ENCODE measurements at regions not wholly inside any gene's neighbourhood (a gene's known extent, or its start where the extent isn't known, plus 50 kb on each side); places are given as distances from the start of the nearest gene placed in this dataset.
"Not testable (repeated sequence)": the region's sequence is repeated elsewhere in the genome, so short reads cannot be mapped to it uniquely, and the experiment has no call there.

- DNase-seq (ENCODE audit: low read depth): no peak
- TF ChIP-seq CTCF (conservative IDR thresholded peaks at IDR 0.05; ENCODE audit: control insufficient read depth, insufficient read depth, low read depth, low read length): no peak
- H3K4me3 ChIP-seq (ENCODE audit: control insufficient read depth, low read depth, low read length): no peak overlapping the region
Observed at GRCh38 chr12:23140710-23141109, 515.7 kb downstream of the ETNK1 start.

- DNase-seq (ENCODE audit: low read depth): no peak
- TF ChIP-seq CTCF (conservative IDR thresholded peaks at IDR 0.05; ENCODE audit: control insufficient read depth, insufficient read depth, low read depth, low read length): no peak
- H3K4me3 ChIP-seq (ENCODE audit: control insufficient read depth, low read depth, low read length): no peak overlapping the region
Observed at GRCh38 chr12:23141335-23141734, 516.4 kb downstream of the ETNK1 start.

- DNase-seq (ENCODE audit: low read depth); H3K4me3 ChIP-seq (ENCODE audit: control insufficient read depth, low read depth, low read length): not testable (repeated sequence)
Observed at GRCh38 chr12:23146070-23146469, 521.1 kb downstream of the ETNK1 start.

- no peak for DNase-seq (ENCODE audit: low read depth)
- no peak overlapping the region for H3K4me3 ChIP-seq (ENCODE audit: control insufficient read depth, low read depth, low read length)
- TF ChIP-seq CTCF (conservative IDR thresholded peaks at IDR 0.05; ENCODE audit: control insufficient read depth, insufficient read depth, low read depth, low read length): no peak
Observed at GRCh38 chr12:23168459-23168858, 543.5 kb downstream of the ETNK1 start.

- DNase-seq (ENCODE audit: low read depth): no peak
- no peak for TF ChIP-seq CTCF (conservative IDR thresholded peaks at IDR 0.05; ENCODE audit: control insufficient read depth, insufficient read depth, low read depth, low read length)
- H3K4me3 ChIP-seq (ENCODE audit: control insufficient read depth, low read depth, low read length): no peak overlapping the region
Observed at GRCh38 chr12:23169012-23169695, 544.2 kb downstream of the ETNK1 start.

GRCh38 chr12:23169696-23170013 lies 544.7 kb downstream of the ETNK1 start:
- DNase-seq (ENCODE audit: low read depth): no peak
- TF ChIP-seq CTCF (conservative IDR thresholded peaks at IDR 0.05; ENCODE audit: control insufficient read depth, insufficient read depth, low read depth, low read length): no peak

GRCh38 chr12:23174917-23175316 lies 549.9 kb downstream of the ETNK1 start:
- H3K4me3 ChIP-seq (ENCODE audit: control insufficient read depth, low read depth, low read length): no peak overlapping the region
- DNase-seq (ENCODE audit: low read depth): no peak
- no peak for TF ChIP-seq CTCF (conservative IDR thresholded peaks at IDR 0.05; ENCODE audit: control insufficient read depth, insufficient read depth, low read depth, low read length)

More at GRCh38 chr12:23169696-23170013, 544.7 kb downstream of the ETNK1 start:
- H3K4me3 ChIP-seq (ENCODE audit: control insufficient read depth, low read depth, low read length): no peak overlapping the region

All from fibroblast of mammary gland (primary cell).